Epithelial cell of esophagus (primary cell): ENCODE measurements at regions not wholly inside any gene's neighbourhood (a gene's known extent, or its start where the extent isn't known, plus 50 kb on each side); places are given as distances from the start of the nearest gene placed in this dataset.
"Not testable (repeated sequence)": the region's sequence is repeated elsewhere in the genome, so short reads cannot be mapped to it uniquely, and the experiment has no call there.

Source experiments
- DNase-seq: peaks from one replicate; pipeline ENCODE4 v3.0.0; 2010; ENCODE audit warnings: low read depth
- H3K4me3 ChIP-seq: 2 replicates; pipeline ENCODE4 v1.5.1; 2011; ENCODE audit warnings: mild to moderate bottlenecking, low read length, control low read depth
- CTCF ChIP-seq: IDR thresholded peaks from 2 replicates; pipeline ENCODE4 v1.5.1; 2011; ENCODE audit warnings: low read depth, mild to moderate bottlenecking, low read length, control low read depth, inconsistent platforms; ENCODE audit not compliant: insufficient read depth; ENCODE audit errors: missing control alignments

- no peak overlapping the region for H3K4me3 ChIP-seq
- no peak for DNase-seq
- TF ChIP-seq CTCF, result no peak
Measured at GRCh38 chr7:131819891-131820290, 263.5 kb upstream of the PODXL start.

GRCh38 chr7:131816391-131817007 is 260.1 kb upstream of the PODXL start:
- DNase-seq, result no peak
- no peak for TF ChIP-seq CTCF
- H3K4me3 ChIP-seq, result no peak overlapping the region

- H3K4me3 ChIP-seq, result no peak overlapping the region
- TF ChIP-seq CTCF, result no peak
- no peak for DNase-seq
Measured at GRCh38 chr7:131808736-131809135, 252.3 kb upstream of the PODXL start.

GRCh38 chr7:131808156-131808555 is 251.7 kb upstream of the PODXL start:
- DNase-seq, H3K4me3 ChIP-seq: not testable (repeated sequence)

GRCh38 chr7:131803816-131804215 is 247.4 kb upstream of the PODXL start:
- H3K4me3 ChIP-seq, result no peak overlapping the region
- no peak for TF ChIP-seq CTCF

GRCh38 chr7:131802195-131802864 is 245.9 kb upstream of the PODXL start:
- no peak overlapping the region for H3K4me3 ChIP-seq
- TF ChIP-seq CTCF, result no peak
- DNase-seq, result no peak

More at GRCh38 chr7:131803816-131804215, 247.4 kb upstream of the PODXL start:
- no peak for DNase-seq

- no peak overlapping the region for H3K4me3 ChIP-seq
- TF ChIP-seq CTCF, result no peak
- DNase-seq, result no peak
Measured at GRCh38 chr7:131800531-131800930, 244.1 kb upstream of the PODXL start.
